GM23338 (cell line): ENCODE measurements at regions not wholly inside any gene's neighbourhood (a gene's known extent, or its start where the extent isn't known, plus 50 kb on each side); places are given as distances from the start of the nearest gene placed in this dataset.

Experiments used
- ATAC-seq: fragments of 200-7000 bp; cut with Tn5 transposase; 3 replicates; pipeline ENCODE4 v1.9.1; 2020
- DNase-seq: peaks from one replicate; pipeline ENCODE4 v3.0.0-alpha.2; 2015; ENCODE audit warnings: low spot score
- H2AFZ ChIP-seq: fragments of 200-600 bp; sonication (generic); 2 replicates; pipeline ENCODE4 v1.8.0; 2016; ENCODE audit warnings: antibody characterized with exemption, mild to moderate bottlenecking, moderate library complexity
- H3F3A ChIP-seq: fragments of 200-600 bp; sonication (generic); replicated peaks from 2 replicates; pipeline ENCODE4 v1.8.0; 2017; ENCODE audit warnings: antibody characterized with exemption, mixed run types, low read depth
- H3K27ac ChIP-seq: fragments of 200-600 bp; sonication (generic); 2 replicates; pipeline ENCODE4 v1.6.1; 2016; ENCODE audit warnings: low read depth
- H3K27me3 ChIP-seq: fragments of 200-600 bp; sonication (generic); 2 replicates; pipeline ENCODE4 v1.8.0; 2016; ENCODE audit warnings: mild to moderate bottlenecking, mixed run types, moderate library complexity; ENCODE audit not compliant: insufficient read depth
- H3K36me3 ChIP-seq: fragments of 200-600 bp; sonication (generic); 2 replicates; pipeline ENCODE4 v1.8.0; 2016; ENCODE audit warnings: mild to moderate bottlenecking; ENCODE audit not compliant: insufficient read depth
- H3K4me1 ChIP-seq: fragments of 200-600 bp; sonication (generic); 2 replicates; pipeline ENCODE4 v1.8.0; 2016; ENCODE audit warnings: mild to moderate bottlenecking, moderate library complexity; ENCODE audit not compliant: insufficient read depth
- H3K4me2 ChIP-seq: fragments of 200-600 bp; sonication (generic); 2 replicates; pipeline ENCODE4 v1.7.1; 2017; ENCODE audit warnings: mixed run types
- H3K4me3 ChIP-seq: fragments of 200-600 bp; sonication (generic); 2 replicates; pipeline ENCODE4 v1.6.1; 2016; ENCODE audit warnings: mixed run types
- H3K79me2 ChIP-seq: fragments of 200-600 bp; sonication (generic); replicated peaks from 2 replicates; pipeline ENCODE4 v1.8.0; 2017; ENCODE audit warnings: mild to moderate bottlenecking; ENCODE audit not compliant: insufficient read depth
- H3K9me2 ChIP-seq: fragments of 200-600 bp; sonication (generic); 2 replicates; pipeline ENCODE4 v1.8.0; 2017; ENCODE audit not compliant: insufficient read depth
- H4K20me1 ChIP-seq: fragments of 200-600 bp; sonication (generic); replicated peaks from 2 replicates; pipeline ENCODE4 v1.8.0; 2017; ENCODE audit warnings: mild to moderate bottlenecking; ENCODE audit not compliant: insufficient read depth
- H3K27ac Mint-ChIP-seq: 2 replicates; pipeline ENCODE4 v1.8.0; 2020; ENCODE audit warnings: inconsistent platforms, mild to moderate bottlenecking, moderate library complexity, mixed read lengths
- H3K27me3 Mint-ChIP-seq: 3 replicates; pipeline ENCODE4 v1.8.0; 2022; ENCODE audit warnings: low read depth, mild to moderate bottlenecking, moderate library complexity, mixed read lengths, inconsistent platforms; ENCODE audit not compliant: insufficient read depth, poor library complexity
- H3K36me3 Mint-ChIP-seq: 3 replicates; pipeline ENCODE4 v1.8.0; 2021; ENCODE audit warnings: low read depth, mild to moderate bottlenecking, inconsistent platforms, moderate library complexity, mixed read lengths
- H3K4me1 Mint-ChIP-seq: 3 replicates; pipeline ENCODE4 v1.8.0; 2020; ENCODE audit warnings: mild to moderate bottlenecking, inconsistent platforms, mixed read lengths
- H3K4me3 Mint-ChIP-seq: 3 replicates; pipeline ENCODE4 v1.8.0; 2021; ENCODE audit warnings: moderate library complexity, mild to moderate bottlenecking, inconsistent platforms, mixed read lengths
- H3K9me3 Mint-ChIP-seq: 3 replicates; pipeline ENCODE4 v1.8.0; 2020; ENCODE audit warnings: moderate library complexity, mild to moderate bottlenecking, inconsistent platforms, mixed read lengths
- CREB1 ChIP-seq: fragments of 250-450 bp; sonication (Bioruptor Pico); IDR thresholded peaks from 2 replicates; pipeline ENCODE4 v1.5.0; 2020; ENCODE audit warnings: low read depth, mild to moderate bottlenecking, moderate library complexity
- CTCF ChIP-seq, 2 experiments: fragments of 200-600 bp in 1 of 2; sonication (generic) in 1 of 2; conservative IDR thresholded peaks; 2 replicates each; pipeline versions ENCODE4 v1.5.1 to v1.6.1; 2016 to 2017; ENCODE audit warnings: antibody characterized with exemption in 2 of 2, low read depth in 2 of 2, mild to moderate bottlenecking in 2 of 2, moderate library complexity in 1 of 2
- ETS1 ChIP-seq: IDR thresholded peaks from 2 replicates; pipeline ENCODE4 v1.6.1; 2016; ENCODE audit warnings: antibody characterized with exemption
- EZH2 ChIP-seq: fragments of 200-600 bp; sonication (generic); IDR thresholded peaks from one replicate; pipeline ENCODE4 v1.8.0; 2017; ENCODE audit warnings: antibody characterized with exemption, mild to moderate bottlenecking, low read depth; ENCODE audit not compliant: unreplicated experiment
- EZH2phosphoT487 ChIP-seq: fragments of 200-600 bp; sonication (generic); IDR thresholded peaks from one replicate; pipeline ENCODE4 v1.8.1; 2018; ENCODE audit warnings: antibody characterized with exemption; ENCODE audit not compliant: unreplicated experiment
- JUNB ChIP-seq: IDR thresholded peaks from one replicate; pipeline ENCODE4 v1.6.1; 2016; ENCODE audit warnings: antibody characterized with exemption; ENCODE audit not compliant: unreplicated experiment
- NANOG ChIP-seq: IDR thresholded peaks from 2 replicates; pipeline ENCODE4 v1.6.1; 2016; ENCODE audit warnings: antibody characterized with exemption, borderline replicate concordance
- POLR2AphosphoS5 ChIP-seq: IDR thresholded peaks from 2 replicates; pipeline ENCODE4 v1.6.1; 2016; ENCODE audit warnings: antibody characterized with exemption, low read depth
- REST ChIP-seq: IDR thresholded peaks from one replicate; pipeline ENCODE4 v1.6.1; 2018; ENCODE audit warnings: antibody characterized with exemption; ENCODE audit not compliant: unreplicated experiment
- STAT1 ChIP-seq: IDR thresholded peaks from one replicate; pipeline ENCODE4 v1.6.1; 2016; ENCODE audit warnings: antibody characterized with exemption; ENCODE audit not compliant: unreplicated experiment
- ZNF114 ChIP-seq: fragments of 250-450 bp; sonication (Bioruptor Pico); IDR thresholded peaks from 2 replicates; pipeline ENCODE4 v1.5.0; 2020; ENCODE audit warnings: mild to moderate bottlenecking, moderate library complexity
- ZNF331 ChIP-seq: fragments of 250-450 bp; sonication (Bioruptor Pico); IDR thresholded peaks from 2 replicates; pipeline ENCODE4 v1.5.0; 2020; ENCODE audit warnings: low read depth, mild to moderate bottlenecking, moderate library complexity
- ZNF462 ChIP-seq: fragments of 250-450 bp; sonication (Bioruptor Pico); IDR thresholded peaks from 2 replicates; pipeline ENCODE4 v1.5.0; 2020; ENCODE audit warnings: mild to moderate bottlenecking, moderate library complexity

- peaks cover 10% of the 10 kb centered on the region; the same call in 1 of the 2 replicates for H3K36me3 ChIP-seq
- peaks cover 21% of the 10 kb centered on the region for H3K36me3 Mint-ChIP-seq
- no peaks in the 10 kb centered on the region for H3K79me2 ChIP-seq
- H3K4me3 Mint-ChIP-seq = no peak overlapping the region
- no peaks in the 10 kb centered on the region for H3F3A ChIP-seq
- no peak for DNase-seq
- H3K4me2 ChIP-seq = no peak overlapping the region
- no peaks in the 10 kb centered on the region for H3K4me1 ChIP-seq
- H3K9me3 Mint-ChIP-seq = peaks cover 17% of the 10 kb centered on the region
- H3K4me3 ChIP-seq = no peak overlapping the region
- no peak overlapping the region; the same call in 1 of the 2 replicates for H2AFZ ChIP-seq
- no peak overlapping the region for H3K27ac ChIP-seq
- no peak for ATAC-seq
- no peaks in the 10 kb centered on the region for H4K20me1 ChIP-seq
- H3K27me3 Mint-ChIP-seq = peaks cover 4% of the 10 kb centered on the region
- no peak overlapping the region for H3K27ac Mint-ChIP-seq
- no peaks in the 10 kb centered on the region for H3K27me3 ChIP-seq
- peaks cover 6% of the 10 kb centered on the region; the same call in 1 of the 2 replicates for H3K9me2 ChIP-seq
- TF ChIP-seq CTCF (conservative IDR thresholded peaks at IDR 0.05; ENCODE audit: low read depth in 2 of 2) = no peak
- no peak for TF ChIP-seq ETS1
- no peak for TF ChIP-seq NANOG
- TF ChIP-seq EZH2phosphoT487 = no peak
- no peak for TF ChIP-seq EZH2
- TF ChIP-seq POLR2AphosphoS5 = no peak
- no peak for TF ChIP-seq ZNF331 (CRISPR knock-in tag)
- TF ChIP-seq ZNF462 (CRISPR knock-in tag) = no peak
- no peak for TF ChIP-seq REST
- TF ChIP-seq STAT1 = no peak
- no peak for TF ChIP-seq JUNB
- no peak for TF ChIP-seq CREB1
- no peak for TF ChIP-seq ZNF114
- peaks cover 9% of the 10 kb centered on the region; the same call in 2 of the 3 replicates for H3K4me1 Mint-ChIP-seq
Measured at GRCh38 chr18:64322189-64322588, 173.3 kb upstream of the LINC00305 start.
